NCI-H1694 (cell line): ENCODE measurements at regions not wholly inside any gene's neighbourhood (a gene's known extent, or its start where the extent isn't known, plus 50 kb on each side); places are given as distances from the start of the nearest gene placed in this dataset.
A peak's percentile ranks its signal among the peaks of the same experiment; 100 is the strongest.
"Not testable (repeated sequence)": the region's sequence is repeated elsewhere in the genome, so short reads cannot be mapped to it uniquely, and the experiment has no call there.

Experiments used
- DNase-seq: peaks from one replicate; lab custom pipeline; 2025; lab: John Stamatoyannopoulos, UW

- DNase-seq, result no peak
Observed at GRCh38 chr11:70592641-70593165, 194.4 kb downstream of the CTTN start.

DNA sequence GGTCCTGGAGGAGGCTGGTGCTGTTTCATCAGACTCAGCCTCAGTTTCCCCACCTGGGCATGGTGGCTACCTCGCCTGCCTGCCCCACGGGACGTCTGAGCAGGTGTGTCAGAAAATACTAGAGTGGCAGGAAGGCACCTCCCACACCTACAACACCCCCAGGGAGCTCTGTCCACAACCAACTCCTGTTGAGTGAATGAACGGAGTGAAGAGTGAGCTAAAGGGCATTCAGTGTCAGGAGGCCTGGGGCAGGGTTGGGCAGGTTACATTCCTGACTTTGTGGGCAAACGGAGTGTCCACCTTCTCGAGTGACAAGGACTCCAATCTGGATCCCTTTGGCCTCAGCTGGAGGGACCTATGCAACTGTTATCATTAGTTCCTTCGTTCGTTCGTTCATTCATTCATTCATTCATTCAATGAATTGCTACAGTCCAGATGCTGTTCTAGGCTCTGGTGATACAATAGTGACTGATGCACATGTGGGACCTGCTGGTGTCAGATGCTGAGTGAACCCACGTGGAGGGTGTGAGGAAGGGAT lies 195.2 kb downstream of the CTTN start:
- DNase-seq, result no peak

DNA sequence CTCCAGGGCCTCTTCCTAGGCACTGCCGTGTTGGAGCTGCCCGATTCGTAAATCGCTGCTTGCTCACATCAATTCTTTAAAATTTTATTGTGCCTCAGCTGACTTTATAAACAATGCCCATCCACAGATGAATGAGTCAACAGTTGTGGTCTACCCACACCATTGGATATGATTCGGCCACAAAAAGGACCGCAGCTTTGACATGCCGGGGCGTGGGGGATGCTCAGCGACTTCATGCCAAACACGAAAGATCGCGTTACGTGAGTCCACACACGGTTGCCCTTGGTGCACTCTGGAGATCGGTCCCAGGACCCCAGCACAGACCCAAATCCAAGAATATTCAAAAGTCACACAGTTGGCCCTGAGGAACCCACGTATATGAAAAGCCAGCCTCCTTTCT lies 195.7 kb downstream of the CTTN start:
- DNase-seq, result no peak

- no peak for DNase-seq
Observed at GRCh38 chr11:70594606-70595005, 196.3 kb downstream of the CTTN start.

DNA sequence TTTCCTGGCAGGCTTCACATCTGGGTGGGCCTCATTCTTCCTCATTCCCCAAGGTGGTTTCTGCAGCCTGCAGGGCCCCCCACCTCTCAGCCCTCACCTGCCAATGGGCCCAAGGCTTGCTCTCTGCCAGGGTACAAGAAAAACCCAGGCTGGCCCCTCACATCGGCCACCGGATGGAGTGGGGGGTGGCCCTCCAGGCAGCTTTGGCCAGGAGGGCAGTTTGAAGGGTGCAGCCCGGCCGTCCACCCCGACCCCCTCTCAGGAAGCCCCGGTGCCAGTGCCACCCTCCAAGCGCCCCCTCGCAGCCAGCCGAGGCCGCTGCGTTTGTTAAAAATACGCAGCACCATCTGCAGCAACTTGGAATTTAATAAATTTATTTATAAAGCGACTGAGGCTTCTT lies 196.7 kb downstream of the CTTN start:
- DNase-seq, result no peak

DNA sequence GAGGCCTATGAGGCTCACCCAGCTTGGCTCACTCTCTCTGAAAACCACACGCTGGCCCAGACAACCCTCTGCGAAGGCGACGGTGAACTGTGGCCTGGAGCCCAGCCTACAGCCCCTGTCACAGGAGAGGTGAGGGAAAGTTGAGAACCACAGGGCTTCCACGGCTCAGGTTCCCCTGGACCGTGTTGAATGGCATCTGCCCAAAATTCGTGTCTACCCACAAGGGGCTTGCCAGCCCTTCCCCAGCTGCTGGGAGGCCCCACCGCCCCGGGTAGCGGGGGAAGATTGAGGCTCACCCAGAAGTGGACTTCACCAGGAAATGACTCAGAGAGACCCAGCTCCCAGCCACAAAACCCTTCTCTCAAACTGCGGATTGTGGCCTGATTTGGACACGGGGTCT lies 197.1 kb downstream of the CTTN start:
- no peak for DNase-seq

DNA sequence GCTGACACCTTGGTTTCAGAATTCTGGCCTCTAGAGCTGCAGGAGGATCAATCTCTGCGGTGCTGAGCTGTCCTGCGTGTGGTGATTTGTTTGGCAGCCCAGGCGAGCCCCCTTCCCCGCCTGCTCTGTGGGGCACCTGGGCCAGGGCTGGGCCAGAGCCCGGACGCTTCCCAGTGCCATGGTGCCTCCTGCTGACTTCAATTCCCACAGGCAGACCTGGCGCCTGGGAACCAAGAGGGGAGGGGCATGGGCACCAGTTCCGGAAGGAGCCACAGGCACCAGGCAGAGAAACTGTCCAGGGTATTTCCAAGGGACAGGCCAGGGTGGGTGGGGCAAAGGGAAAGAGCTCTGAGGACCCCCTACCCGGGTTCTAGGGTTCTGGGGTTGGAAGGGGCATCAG lies 197.8 kb downstream of the CTTN start:
- no peak for DNase-seq

DNA sequence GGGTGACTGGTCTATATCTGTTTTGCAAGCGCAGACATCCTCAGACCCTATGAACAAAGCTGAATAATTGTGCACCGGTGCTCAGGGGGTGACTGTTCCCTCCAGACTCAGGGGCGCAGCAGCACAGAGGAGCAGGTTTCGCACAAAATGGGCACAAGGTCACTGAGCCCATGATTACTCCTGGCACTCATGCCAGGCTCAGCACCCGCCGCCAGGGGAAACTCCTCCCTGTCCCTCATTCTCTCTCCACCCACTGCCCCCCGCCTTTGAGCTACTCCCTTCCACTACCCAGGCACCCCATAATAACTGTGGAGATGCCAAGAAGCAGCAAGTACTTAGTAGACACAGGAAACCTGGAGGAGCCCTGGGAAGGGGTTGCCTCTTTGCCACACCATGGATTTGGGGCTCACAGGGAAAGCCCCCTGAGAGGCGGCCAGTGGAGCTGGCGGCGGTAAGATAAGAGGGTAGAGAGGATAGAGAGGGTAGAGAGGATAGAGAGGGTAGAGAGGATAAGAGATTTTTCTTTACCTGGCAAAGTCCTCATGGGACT lies 198.8 kb downstream of the CTTN start:
- DNase-seq, result no peak

DNA sequence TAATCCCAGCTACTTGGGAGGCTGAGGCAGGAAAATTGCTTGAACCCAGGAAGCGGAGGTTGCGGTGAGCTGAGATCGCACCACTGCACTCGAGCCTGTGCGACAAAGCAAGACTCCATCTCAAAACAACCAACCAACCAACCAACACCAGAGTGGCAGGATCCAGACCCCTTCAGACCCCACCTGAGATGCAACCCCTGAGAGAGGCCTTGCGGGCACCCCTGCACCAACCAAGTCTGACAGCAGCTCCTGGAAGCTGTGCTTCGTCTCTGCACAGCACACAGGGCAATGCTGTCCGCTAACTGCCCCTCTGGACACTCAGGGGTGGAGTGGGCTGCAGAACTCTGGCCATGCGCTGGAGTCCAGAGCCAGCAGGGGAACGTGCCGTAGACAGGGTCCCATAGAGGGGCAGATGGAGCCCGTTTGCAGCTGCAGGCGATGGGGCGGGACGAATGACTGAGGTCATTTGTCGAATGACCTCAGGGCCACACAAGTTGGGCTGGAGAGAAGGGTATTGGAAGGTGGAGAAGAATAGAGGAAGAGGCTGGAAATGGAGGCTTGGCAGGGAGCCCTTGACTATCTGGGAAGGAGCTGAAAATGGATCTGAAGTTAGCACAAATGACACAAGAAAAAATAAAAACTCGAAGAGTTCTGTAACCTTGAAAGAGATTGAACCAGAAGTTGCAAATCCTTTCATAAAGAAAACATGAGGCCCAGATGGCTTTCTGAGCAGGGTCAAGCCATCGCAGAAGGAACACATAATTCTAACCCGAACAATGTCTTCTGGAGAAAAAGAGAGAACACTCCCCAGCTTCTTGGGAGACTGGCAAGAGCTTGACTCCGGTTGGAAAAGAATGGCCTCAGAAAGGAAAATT lies 199.7 kb downstream of the CTTN start:
- DNase-seq, result no peak

DNA sequence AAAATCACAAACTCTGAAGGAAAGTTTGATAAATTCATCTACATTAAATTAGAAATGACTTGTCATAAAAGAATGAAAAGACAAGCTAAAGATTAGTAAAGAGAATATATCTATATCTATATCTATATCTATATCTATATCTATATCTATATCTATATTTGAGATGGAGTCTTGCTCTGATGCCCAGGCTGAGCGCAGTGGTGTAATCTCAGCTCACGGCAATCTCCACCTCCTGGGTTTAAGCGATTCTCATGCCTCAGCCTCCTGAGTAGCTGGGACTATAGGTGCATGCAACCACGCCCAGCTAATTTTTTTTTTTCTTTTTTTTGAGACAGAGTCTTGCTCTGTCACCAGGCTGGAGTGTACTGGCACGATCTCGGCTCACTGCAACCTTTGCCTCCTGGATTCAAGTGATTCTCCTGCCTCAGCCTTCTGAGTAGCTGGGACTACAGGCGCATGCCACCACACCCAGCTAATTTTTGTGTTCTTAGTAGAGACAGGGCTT lies 202.6 kb downstream of the CTTN start:
- DNase-seq, result not testable (repeated sequence)

DNA sequence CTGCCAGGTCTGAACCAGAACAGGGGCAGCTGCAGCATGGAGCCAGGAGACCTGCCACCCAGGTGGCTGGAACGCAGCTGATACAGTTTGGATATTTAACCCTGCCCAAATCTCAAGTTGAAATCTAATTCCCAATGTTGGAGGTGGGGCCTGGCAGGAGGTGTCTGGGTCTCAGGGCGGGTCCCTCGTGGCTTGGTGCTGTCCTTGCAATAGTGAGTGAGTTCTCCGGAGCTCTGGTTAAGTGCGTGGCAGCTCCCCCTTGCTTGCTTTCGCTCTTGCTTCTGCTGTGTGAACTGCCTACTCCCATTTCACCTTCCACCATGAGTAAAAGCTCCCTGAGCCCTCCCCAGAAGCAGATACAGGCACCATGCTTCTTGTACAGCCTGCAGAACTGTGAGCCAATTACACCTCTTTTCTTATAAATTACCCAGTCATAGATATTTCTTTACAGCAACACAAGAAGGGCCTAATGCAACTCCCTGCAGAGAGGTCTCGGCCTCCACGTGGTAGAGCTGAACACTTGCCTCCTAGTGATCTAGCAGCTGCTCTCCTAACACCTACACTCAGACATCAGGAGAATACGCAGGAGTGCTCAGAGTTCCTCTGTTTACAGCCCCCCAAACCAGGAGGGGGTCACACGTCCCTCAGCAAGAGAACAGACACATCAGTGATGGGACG lies 203.7 kb downstream of the CTTN start:
- DNase-seq, result no peak

- no peak for DNase-seq
Observed at GRCh38 chr11:70603114-70603755, 204.9 kb downstream of the CTTN start.

GRCh38 chr11:70603756-70604211 lies 205.5 kb downstream of the CTTN start:
- DNase-seq, result peak; percentile 61

DNA sequence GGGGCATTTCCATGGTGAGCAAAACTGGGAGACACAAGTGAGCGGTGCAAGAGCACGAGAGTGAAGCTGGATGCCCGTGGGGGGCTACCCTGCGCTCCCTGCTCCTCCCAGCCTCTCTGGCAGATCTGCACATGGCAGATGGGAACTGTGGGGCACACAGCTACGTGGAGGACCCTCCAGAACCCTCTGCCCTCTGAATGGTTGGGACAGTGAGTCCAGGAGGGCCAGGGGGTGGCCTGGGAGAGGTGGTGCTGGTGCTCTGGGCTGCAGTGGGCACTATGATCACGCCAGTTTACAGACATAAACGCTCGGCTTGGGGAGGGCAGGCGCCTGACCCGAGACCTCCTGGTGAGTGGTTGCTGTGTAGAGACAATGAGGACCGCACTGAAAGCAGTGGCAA lies 205.9 kb downstream of the CTTN start:
- no peak for DNase-seq

DNA sequence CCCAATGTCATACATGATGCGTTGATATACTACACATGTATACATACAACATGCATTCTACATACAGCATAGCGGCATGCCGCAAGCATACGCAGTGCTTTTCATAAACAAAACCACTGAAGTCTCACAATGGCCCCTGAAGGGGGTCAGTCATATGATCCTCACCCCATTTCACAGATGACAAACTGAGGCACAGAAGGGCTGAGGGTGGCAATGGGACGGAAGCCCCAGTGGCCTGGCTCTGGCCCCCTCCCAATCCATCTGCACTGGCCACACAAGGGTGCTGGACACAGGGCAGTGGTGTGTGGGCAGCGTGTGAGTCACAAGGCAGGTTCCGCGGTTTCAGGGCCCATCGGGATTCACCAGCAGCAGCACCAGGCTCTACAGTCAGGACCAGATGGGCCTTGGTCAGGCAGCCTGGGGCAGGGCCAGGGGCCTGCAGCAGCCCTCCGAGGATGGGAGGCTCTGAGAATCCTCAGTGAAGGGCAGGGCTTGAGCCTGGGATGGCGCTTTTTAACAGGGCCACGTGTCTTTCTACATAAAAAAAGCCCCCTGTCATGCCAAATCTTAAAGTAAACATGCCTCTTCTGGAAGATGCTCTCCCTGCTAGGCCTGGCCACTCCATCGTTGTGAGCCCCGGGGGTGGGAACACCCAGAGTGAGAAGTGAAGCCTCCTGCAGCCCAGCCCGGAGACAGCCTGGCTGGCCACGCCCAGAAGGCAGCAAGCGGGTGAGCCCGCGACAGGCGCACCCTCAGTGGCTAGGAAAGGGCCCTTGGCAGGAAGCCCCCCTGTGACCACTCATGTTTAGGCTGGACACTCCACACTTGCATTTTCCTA lies 206.5 kb downstream of the CTTN start:
- DNase-seq, result no peak

GRCh38 chr11:70605468-70605815 lies 207.1 kb downstream of the CTTN start:
- DNase-seq, result no peak

- no peak for DNase-seq
Observed at GRCh38 chr11:70605846-70606245, 207.5 kb downstream of the CTTN start.

DNA sequence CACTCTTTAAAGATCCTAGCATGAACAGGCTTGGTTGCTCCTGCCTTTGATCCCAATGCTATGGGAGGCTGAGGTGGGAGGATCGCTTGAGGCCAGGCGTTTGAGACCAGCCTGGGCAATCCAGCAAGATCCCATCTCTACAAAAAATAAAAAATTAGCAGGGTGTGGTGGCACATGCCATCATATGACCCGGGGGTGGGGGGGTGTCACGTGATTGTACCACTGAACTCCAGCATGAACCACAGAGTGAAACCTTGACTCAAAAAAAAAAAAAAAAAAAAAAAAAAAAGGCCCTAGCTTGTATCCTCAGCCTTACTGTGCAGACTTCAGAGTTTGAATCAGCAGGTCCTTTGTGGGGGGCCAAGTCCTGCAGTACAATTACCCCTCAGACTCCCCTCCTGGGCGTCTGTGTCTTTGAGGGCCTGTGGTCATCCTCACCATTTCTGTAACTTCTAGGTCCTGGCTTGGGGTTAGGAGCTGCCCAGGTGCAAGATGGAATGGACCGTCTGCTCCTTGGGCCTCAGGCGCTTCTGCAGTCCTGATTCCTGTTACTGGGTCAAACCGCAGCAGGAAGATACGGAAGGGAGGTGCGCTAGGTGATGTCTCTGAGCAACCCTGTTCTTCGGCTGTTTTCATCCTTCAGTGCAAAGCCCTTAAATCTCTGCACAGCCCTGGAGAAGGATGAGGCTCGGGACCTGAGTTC lies 208.1 kb downstream of the CTTN start:
- DNase-seq, result no peak

- DNase-seq, result no peak
Observed at GRCh38 chr11:70606951-70607330, 208.6 kb downstream of the CTTN start.

DNA sequence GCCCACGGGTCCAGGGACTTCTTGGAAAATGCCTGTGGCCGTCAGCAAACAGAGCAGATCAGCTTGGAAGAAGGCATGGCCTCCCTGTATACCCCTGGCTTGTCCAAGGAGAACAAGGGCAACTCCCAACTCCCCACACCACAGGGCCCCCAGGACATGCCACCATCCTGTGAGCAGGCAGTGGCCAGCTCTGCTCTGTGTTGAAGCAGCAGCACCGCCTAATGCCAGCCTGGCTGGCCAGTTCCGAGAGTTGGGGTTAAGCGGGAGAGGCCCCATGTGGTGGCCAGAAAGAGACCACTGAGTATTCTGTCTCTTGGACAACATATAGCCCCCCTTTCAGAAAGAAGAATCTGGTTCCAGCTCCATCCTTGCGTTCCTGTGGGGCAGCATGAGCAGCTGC lies 209.2 kb downstream of the CTTN start:
- DNase-seq, result no peak
